Fibroblast of lung (primary cell): ENCODE measurements at regions not wholly inside any gene's neighbourhood (a gene's known extent, or its start where the extent isn't known, plus 50 kb on each side); places are given as distances from the start of the nearest gene placed in this dataset.
A peak's percentile ranks its signal among the peaks of the same experiment; 100 is the strongest.

Source experiments
- DNase-seq, 2 donors: peaks; one replicate each; pipeline versions ENCODE4 v3.0.0 to v3.0.0-alpha.2; 2010; ENCODE audit warnings: low read depth in 2 of 2
- H2AFZ ChIP-seq: 2 replicates; pipeline ENCODE4 v1.5.1; 2012; ENCODE audit warnings: low read length, control low read depth, inconsistent platforms
- H3K27ac ChIP-seq: 2 replicates; pipeline ENCODE4 v1.5.1; 2011; ENCODE audit warnings: low read length, control low read depth; ENCODE audit not compliant: insufficient read depth
- H3K27me3 ChIP-seq: 2 replicates; pipeline ENCODE4 v1.5.1; 2011; ENCODE audit warnings: mild to moderate bottlenecking, low read length; ENCODE audit not compliant: control insufficient read depth, insufficient read depth
- H3K36me3 ChIP-seq: 2 replicates; pipeline ENCODE4 v1.5.1; 2011; ENCODE audit warnings: low read length; ENCODE audit not compliant: control insufficient read depth, insufficient read depth
- H3K4me1 ChIP-seq: 2 replicates; pipeline ENCODE4 v1.5.1; 2011; ENCODE audit warnings: low read length; ENCODE audit not compliant: control insufficient read depth, insufficient read depth; ENCODE audit errors: extremely low read depth
- H3K4me2 ChIP-seq: 2 replicates; pipeline ENCODE4 v1.5.1; 2011; ENCODE audit warnings: low read length, control low read depth; ENCODE audit not compliant: insufficient read depth; ENCODE audit errors: extremely low read depth
- H3K4me3 ChIP-seq, 4 experiments: fragments of 200-600 bp in 1 of 4; sonication (generic) in 1 of 4; replicated peaks in 1 of 4; 2 replicates each; pipeline ENCODE4 v1.5.1; 2011 to 2016; ENCODE audit warnings: low read length in 4 of 4, low read depth in 3 of 4, mild to moderate bottlenecking in 3 of 4, control low read depth in 2 of 4, inconsistent platforms in 1 of 4, mixed read lengths in 1 of 4; ENCODE audit not compliant: insufficient read depth in 1 of 4; ENCODE audit errors: control extremely low read depth in 1 of 4
- H3K79me2 ChIP-seq: 2 replicates; pipeline ENCODE4 v1.5.1; 2012; ENCODE audit warnings: mild to moderate bottlenecking, low read length, inconsistent platforms; ENCODE audit not compliant: control insufficient read depth, insufficient read depth
- H3K9ac ChIP-seq: 2 replicates; pipeline ENCODE4 v1.5.1; 2011; ENCODE audit warnings: mild to moderate bottlenecking, low read length, control low read depth; ENCODE audit not compliant: insufficient read depth
- H3K9me3 ChIP-seq: 2 replicates; pipeline ENCODE4 v1.5.1; 2012; ENCODE audit warnings: low read depth, low read length; ENCODE audit not compliant: control insufficient read depth, insufficient read depth
- H4K20me1 ChIP-seq: 2 replicates; pipeline ENCODE4 v1.5.1; 2011; ENCODE audit warnings: low read length; ENCODE audit not compliant: control insufficient read depth, insufficient read depth; ENCODE audit errors: extremely low read depth
- CTCF ChIP-seq, 2 donors: IDR thresholded peaks in 1 of 2; conservative IDR thresholded peaks in 1 of 2; 1 replicate in 1 of 2; 2 replicates in 1 of 2; pipeline ENCODE4 v1.5.1; 2011 to 2012; ENCODE audit warnings: low read length in 2 of 2, control low read depth in 1 of 2, inconsistent platforms in 1 of 2, low read depth in 1 of 2, mild to moderate bottlenecking in 1 of 2
- EZH2 ChIP-seq: IDR thresholded peaks from 2 replicates; pipeline ENCODE4 v1.5.1; 2012; ENCODE audit warnings: low read length, control low read depth, mild to moderate bottlenecking; ENCODE audit errors: missing control alignments

GRCh38 chr2:9777081-9777480 is 66.2 kb upstream of the TAF1B start:
- no peak overlapping the region for H3K4me3 ChIP-seq
- H3K4me2 ChIP-seq = no peak overlapping the region
- H3K4me1 ChIP-seq = peaks cover 6% of the 10 kb centered on the region
- H3K36me3 ChIP-seq = no peaks in the 10 kb centered on the region
- DNase-seq = no peak
- no peaks in the 10 kb centered on the region for H4K20me1 ChIP-seq
- H3K27me3 ChIP-seq = peaks cover 2% of the 10 kb centered on the region
- H3K9me3 ChIP-seq = no peaks in the 10 kb centered on the region
- H3K9ac ChIP-seq = no peak overlapping the region
- no peak overlapping the region for H2AFZ ChIP-seq
- TF ChIP-seq CTCF (conservative IDR thresholded peaks at IDR 0.05 in 1 of 2, IDR thresholded peaks at IDR 0.05 in 1 of 2; ENCODE audit: low read depth in 1 of 2, low read length in 2 of 2) = no peak
- TF ChIP-seq EZH2 = no peak
- H3K27ac ChIP-seq = no peak overlapping the region
- no peaks in the 10 kb centered on the region for H3K79me2 ChIP-seq

- H2AFZ ChIP-seq = no peak overlapping the region
- H3K4me1 ChIP-seq = peaks cover 6% of the 10 kb centered on the region
- no peak overlapping the region for H3K9ac ChIP-seq
- H3K4me2 ChIP-seq = no peak overlapping the region
- H3K27ac ChIP-seq = no peak overlapping the region
- H4K20me1 ChIP-seq = no peaks in the 10 kb centered on the region
- H3K36me3 ChIP-seq = no peaks in the 10 kb centered on the region
- H3K27me3 ChIP-seq = peaks cover 2% of the 10 kb centered on the region
- DNase-seq = no peak
- H3K9me3 ChIP-seq = no peaks in the 10 kb centered on the region
- no peak overlapping the region for H3K4me3 ChIP-seq
- H3K79me2 ChIP-seq = no peaks in the 10 kb centered on the region
- TF ChIP-seq EZH2 (no peak), CTCF (conservative IDR thresholded peaks at IDR 0.05 in 1 of 2, IDR thresholded peaks at IDR 0.05 in 1 of 2; ENCODE audit: low read depth in 1 of 2, low read length in 2 of 2) (peak; percentile 5 to 20)
Observed at GRCh38 chr2:9778012-9778411, 65.3 kb upstream of the TAF1B start.

DNA sequence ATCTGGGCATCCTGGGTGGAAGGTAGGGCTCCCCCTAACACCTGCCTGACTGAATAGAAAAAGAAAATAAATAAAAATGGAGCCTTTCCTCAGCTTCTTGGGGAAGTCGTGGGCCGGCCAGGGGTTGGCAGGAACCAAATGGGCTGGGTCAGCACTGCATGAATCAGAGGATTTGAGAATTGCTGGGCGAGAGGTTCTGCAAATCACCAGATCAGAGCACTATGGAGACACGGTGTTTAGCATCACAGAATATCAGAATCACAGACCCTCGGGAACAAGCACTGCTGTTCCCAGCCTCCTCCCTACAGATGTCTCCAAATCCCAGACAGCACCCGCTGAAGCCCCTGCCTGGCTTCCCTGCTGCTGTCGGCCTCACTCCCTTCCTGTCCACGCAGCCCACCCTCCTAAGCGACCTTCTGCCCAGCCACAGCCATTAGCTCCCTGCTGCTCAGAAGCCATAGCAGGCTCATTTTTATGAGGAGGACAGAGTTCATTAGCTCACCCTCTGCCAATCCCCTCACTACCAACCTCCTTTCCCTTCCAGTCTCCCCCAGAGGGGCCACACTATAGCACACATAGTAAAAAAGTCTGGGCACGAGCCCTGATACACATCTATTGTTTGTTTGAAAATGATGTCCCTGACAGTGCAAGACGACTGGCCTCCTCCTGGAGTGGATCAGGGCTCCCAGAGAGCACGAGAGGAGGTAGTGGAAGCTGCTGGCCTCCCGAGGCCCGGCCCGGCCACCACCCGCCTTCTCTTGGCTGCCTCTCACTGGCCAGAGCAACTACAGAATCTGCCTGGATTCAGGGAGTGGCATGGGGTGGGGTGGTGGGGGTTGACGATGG is 64.6 kb upstream of the TAF1B start:
- no peak for DNase-seq
- TF ChIP-seq EZH2 (no peak), CTCF (conservative IDR thresholded peaks at IDR 0.05 in 1 of 2, IDR thresholded peaks at IDR 0.05 in 1 of 2; ENCODE audit: low read depth in 1 of 2, low read length in 2 of 2) (no peak)
- Histone ChIP-seq H3K79me2 (no peaks in the 10 kb centered on the region), H3K36me3 (no peaks in the 10 kb centered on the region), H3K4me1 (peaks cover 6% of the 10 kb centered on the region), H4K20me1 (no peaks in the 10 kb centered on the region), H3K27ac (no peak overlapping the region), H3K9me3 (no peaks in the 10 kb centered on the region), H3K9ac (no peak overlapping the region), H3K4me3 (no peak overlapping the region), H2AFZ (no peak overlapping the region), H3K4me2 (no peak overlapping the region), H3K27me3 (no peaks in the 10 kb centered on the region)
